ENCODE measurements at regions not wholly inside any gene's neighbourhood (a gene's known extent, or its start where the extent isn't known, plus 50 kb on each side); places are given as distances from the start of the nearest gene placed in this dataset.

- no peak for DNase-seq
Observed at GRCh38 chrX:66328950-66329596, 165.0 kb downstream of the HEPH start.

- no peak for DNase-seq
Observed at GRCh38 chrX:66360894-66361293, 196.8 kb downstream of the HEPH start.

DNA sequence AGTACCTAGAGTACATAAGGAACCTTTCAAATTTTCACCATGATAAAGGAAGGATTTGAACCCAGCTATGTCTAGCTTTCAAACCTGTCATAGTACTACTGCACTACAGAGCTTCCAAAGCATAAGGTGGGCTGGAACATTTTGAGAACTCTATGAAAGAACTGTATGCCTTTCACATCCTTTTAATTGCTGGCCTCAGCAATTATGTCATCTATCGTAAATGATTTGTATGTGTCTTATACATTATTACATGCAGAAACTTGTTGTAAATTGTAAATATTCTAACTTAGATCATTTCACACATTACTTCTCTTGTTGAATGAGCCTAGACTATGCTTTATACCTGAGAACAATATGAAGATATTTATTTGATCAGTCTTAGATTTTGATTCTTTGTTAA lies 220.7 kb downstream of the HEPH start:
- no peak for DNase-seq

GRCh38 chrX:66399273-66399672 lies 235.2 kb downstream of the HEPH start:
- DNase-seq: no peak

DNA sequence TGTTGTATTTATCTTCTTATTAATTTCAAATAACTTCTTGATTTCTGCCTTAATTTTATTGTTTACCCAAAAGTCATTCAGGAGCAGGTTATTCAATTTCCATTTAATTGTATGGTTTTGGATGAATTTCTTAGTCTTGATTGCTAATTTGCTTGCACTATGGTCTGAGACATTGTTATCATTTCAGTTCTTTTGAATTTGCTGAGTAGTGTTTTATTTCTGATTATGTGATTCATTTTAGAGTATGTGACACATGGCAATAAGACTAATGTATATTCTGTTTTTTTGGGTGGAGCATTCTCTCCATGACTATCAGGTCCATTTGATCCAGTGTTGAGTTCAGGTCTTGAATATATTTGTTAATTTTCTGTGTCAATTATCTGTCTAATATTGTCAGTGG lies 236.7 kb downstream of the EDA2R start:
- no peak for DNase-seq

DNA sequence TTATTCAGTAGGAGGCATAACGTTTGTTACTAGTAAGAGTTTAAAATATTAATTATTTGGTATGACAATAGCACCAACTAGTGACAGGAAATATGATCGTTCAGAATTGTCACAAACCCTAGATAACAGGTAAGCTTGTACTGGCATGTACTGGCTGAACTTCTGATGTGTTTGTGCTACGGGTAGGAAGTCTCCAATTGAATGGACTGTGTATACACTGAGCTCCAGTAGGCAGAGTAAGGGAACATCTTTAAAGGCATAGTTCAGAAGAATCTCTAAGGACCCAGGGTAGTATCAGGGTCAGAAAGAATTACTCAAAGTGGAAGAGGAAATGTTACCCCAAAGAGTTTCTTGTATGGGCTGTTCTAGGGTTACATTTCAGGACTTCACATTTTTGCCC lies 230.4 kb downstream of the EDA2R start:
- peak; percentile 14 for DNase-seq

- no peak for DNase-seq
Observed at GRCh38 chrX:66410806-66411205, 228.1 kb downstream of the EDA2R start.
